ENCODE measurements at regions not wholly inside any gene's neighbourhood (a gene's known extent, or its start where the extent isn't known, plus 50 kb on each side); places are given as distances from the start of the nearest gene placed in this dataset.

DNA sequence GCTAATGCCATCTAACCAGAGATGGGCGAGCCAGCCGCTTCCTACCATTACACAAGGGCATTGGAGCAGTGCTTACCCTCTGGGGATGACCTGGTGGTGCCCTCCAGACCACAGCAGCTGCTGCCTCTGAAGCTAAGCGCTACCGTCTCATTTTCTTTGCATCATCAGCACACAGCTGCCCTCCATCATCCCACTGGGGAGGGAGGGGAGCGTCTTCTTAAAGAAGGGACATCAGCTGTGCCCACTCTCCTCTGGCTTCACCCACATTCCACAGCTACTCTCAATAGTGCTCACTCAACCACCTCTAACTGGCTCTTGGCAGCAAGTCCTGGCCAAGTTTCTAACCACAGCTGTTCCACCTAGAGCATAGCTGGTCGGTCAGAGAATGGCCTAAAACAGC is 503.4 kb downstream of the NFIB start:
- no peak overlapping the region for H3K9ac ChIP-seq (replicated peaks; ENCODE audit: extremely low read depth, insufficient read depth, low read length)
- H4K20me1 ChIP-seq (replicated peaks; ENCODE audit: control insufficient read depth, extremely low read depth, insufficient read depth, low read length) = no peaks in the 10 kb centered on the region
- DNase-seq (ENCODE audit: low read depth, low spot score) = no peak
- H2AFZ ChIP-seq (ENCODE audit: low read depth, low read length) = no peak overlapping the region
- H3K36me3 ChIP-seq (ENCODE audit: control insufficient read depth in 2 of 2, extremely low read depth in 1 of 2, insufficient read depth in 2 of 2, low read length in 2 of 2) = no peaks in the 10 kb centered on the region
- CTCF ChIA-PET = interaction anchor here (1.4 kb wide), 1 partner anchor 66 kb away, joined by 4 read pairs; no protein-coding TSS in a partner anchor
- TF ChIP-seq, protein P1, sequence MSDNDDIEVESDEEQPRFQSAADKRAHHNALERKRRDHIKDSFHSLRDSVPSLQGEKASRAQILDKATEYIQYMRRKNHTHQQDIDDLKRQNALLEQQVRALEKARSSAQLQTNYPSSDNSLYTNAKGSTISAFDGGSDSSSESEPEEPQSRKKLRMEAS (IDR thresholded peaks at IDR 0.05; ENCODE audit: insufficient read depth, insufficient read length) = no peak
- TF ChIP-seq GATA2 (IDR thresholded peaks at IDR 0.05; ENCODE audit: insufficient read depth, insufficient read length, low read depth, low read length) (no peak), POLR2A (IDR thresholded peaks at IDR 0.05; ENCODE audit: low read depth, low read length) (no peak), EZH2 (IDR thresholded peaks at IDR 0.05; ENCODE audit: borderline replicate concordance, low read depth, low read length, severe bottlenecking) (no peak), JUN (IDR thresholded peaks at IDR 0.05; ENCODE audit: borderline replicate concordance, insufficient read depth, insufficient read length, low read depth) (no peak), CTCF (IDR thresholded peaks at IDR 0.05; ENCODE audit: extremely low read depth in 1 of 2, insufficient read depth in 1 of 2, low read depth in 1 of 2, low read length in 2 of 2) (no peak), MYC (IDR thresholded peaks at IDR 0.05; ENCODE audit: low read depth, low read length) (no peak), FOS (IDR thresholded peaks at IDR 0.05; ENCODE audit: borderline replicate concordance, insufficient read depth, low read length) (no peak), POLR2AphosphoS5 (IDR thresholded peaks at IDR 0.05; ENCODE audit: insufficient read depth, low read depth, low read length) (no peak)
- H3K9me1 ChIP-seq (replicated peaks; ENCODE audit: control insufficient read depth, extremely low read depth, insufficient read depth, low read length) = no peaks in the 10 kb centered on the region
- no peak overlapping the region for H3K4me2 ChIP-seq (ENCODE audit: insufficient read depth, low read length)
- dilution Hi-C loops (cut with MboI; ENCODE audit: extremely low pct_ligation_motif_present, low sequenced_read_pairs) (no loop called here), intact Hi-C loops (cut with micrococcal nuclease) (no loop called here)
- no peak for FAIRE-seq
- no TSS peak for BruUV-seq (replicated peaks)
- H3K27me3 ChIP-seq (ENCODE audit: control insufficient read depth in 2 of 2, insufficient read depth in 2 of 2, low read length in 2 of 2) = no peaks in the 10 kb centered on the region
- no peak overlapping the region for H3K27ac ChIP-seq (ENCODE audit: insufficient read depth, low read depth, low read length)
- no peaks in the 10 kb centered on the region for H3K9me3 ChIP-seq (replicated peaks; ENCODE audit: control insufficient read depth, insufficient read depth, low read length)
- no peaks in the 10 kb centered on the region for H3K4me1 ChIP-seq (ENCODE audit: control insufficient read depth, extremely low read depth, insufficient read depth, low read length)
- no peak overlapping the region for H3K4me3 ChIP-seq (replicated peaks in 1 of 3; ENCODE audit: insufficient read depth in 1 of 3, low read depth in 1 of 3, low read length in 3 of 3)
- POLR2A ChIA-PET = no interaction called here
- no peaks in the 10 kb centered on the region for H3K79me2 ChIP-seq (ENCODE audit: control insufficient read depth, insufficient read depth, low read length)

Data from endothelial cell of umbilical vein (primary cell).